ENCODE measurements at regions not wholly inside any gene's neighbourhood (a gene's known extent, or its start where the extent isn't known, plus 50 kb on each side); places are given as distances from the start of the nearest gene placed in this dataset.

- ChIA-PET CTCF (no interaction called here), POLR2A (no interaction called here)
- no peaks in the 10 kb centered on the region for H3K36me3 Mint-ChIP-seq (ENCODE audit: low read depth)
- no peaks in the 10 kb centered on the region for H3K4me1 Mint-ChIP-seq (ENCODE audit: low read depth)
- H3K27me3 Mint-ChIP-seq: no peaks in the 10 kb centered on the region
- intact Hi-C loops (cut with micrococcal nuclease): no loop called here
- DNase-seq (no peak), ATAC-seq (no peak)
- TF ChIP-seq CTCF (IDR thresholded peaks at IDR 0.05): no peak
- peaks cover 7% of the 10 kb centered on the region for H3K9me3 Mint-ChIP-seq
- H3K4me3 Mint-ChIP-seq: no peak overlapping the region
- no peak overlapping the region for H3K27ac Mint-ChIP-seq
These were observed 779.6 kb downstream of the DACH1 start for GRCh38 chr13:71087432-71087831.

DNA sequence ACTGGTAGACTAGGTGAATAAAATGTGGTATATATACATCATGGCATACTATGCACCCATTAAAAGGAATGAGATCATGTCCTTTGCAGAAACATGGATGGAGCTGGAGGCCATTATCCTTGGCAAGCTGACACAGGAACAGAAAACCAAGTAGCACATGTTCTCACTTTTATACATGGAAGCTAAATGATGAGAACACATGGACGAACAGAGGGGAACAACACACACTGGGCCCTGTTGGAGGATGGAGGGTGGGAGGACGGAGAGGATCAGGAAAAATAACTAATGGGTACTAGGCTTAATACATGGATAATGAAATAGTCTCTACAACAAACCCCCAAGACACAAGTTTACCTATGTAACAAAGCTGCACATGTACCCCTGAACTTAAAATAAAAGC, 780.0 kb downstream of the DACH1 start:
- ATAC-seq: no peak

GRCh38 chr13:71082631-71083030, 784.4 kb downstream of the DACH1 start:
- ChIA-PET POLR2A (no interaction called here), CTCF (no interaction called here)
- Mint-ChIP-seq H3K27me3 (no peaks in the 10 kb centered on the region), H3K27ac (no peak overlapping the region), H3K4me1 (ENCODE audit: low read depth) (no peaks in the 10 kb centered on the region), H3K9me3 (peaks cover 6% of the 10 kb centered on the region), H3K4me3 (no peak overlapping the region), H3K36me3 (ENCODE audit: low read depth) (no peaks in the 10 kb centered on the region)
- ATAC-seq (no peak), DNase-seq (no peak)
- intact Hi-C loops (cut with micrococcal nuclease): no loop called here
- TF ChIP-seq CTCF (IDR thresholded peaks at IDR 0.05): no peak

More for the DNA sequence above, 780.0 kb downstream of the DACH1 start:
- H3K36me3 Mint-ChIP-seq (ENCODE audit: low read depth): no peaks in the 10 kb centered on the region
- no peaks in the 10 kb centered on the region for H3K27me3 Mint-ChIP-seq
- intact Hi-C loops (cut with micrococcal nuclease): no loop called here
- H3K27ac Mint-ChIP-seq: no peak overlapping the region
- CTCF ChIA-PET: no interaction called here
- H3K4me3 Mint-ChIP-seq: no peak overlapping the region
- POLR2A ChIA-PET: no interaction called here
- H3K4me1 Mint-ChIP-seq (ENCODE audit: low read depth): no peaks in the 10 kb centered on the region
- DNase-seq: no peak
- TF ChIP-seq CTCF (IDR thresholded peaks at IDR 0.05): no peak
- H3K9me3 Mint-ChIP-seq: peaks cover 7% of the 10 kb centered on the region

- POLR2A ChIA-PET: no interaction called here
- H3K4me1 Mint-ChIP-seq (ENCODE audit: low read depth): no peaks in the 10 kb centered on the region
- DNase-seq (no peak), ATAC-seq (no peak)
- H3K4me3 Mint-ChIP-seq: no peak overlapping the region
- H3K9me3 Mint-ChIP-seq: no peaks in the 10 kb centered on the region
- CTCF ChIA-PET: no interaction called here
- TF ChIP-seq CTCF (IDR thresholded peaks at IDR 0.05): no peak
- H3K27me3 Mint-ChIP-seq: no peaks in the 10 kb centered on the region
- no peak overlapping the region for H3K27ac Mint-ChIP-seq
- intact Hi-C loops (cut with micrococcal nuclease): no loop called here
- H3K36me3 Mint-ChIP-seq (ENCODE audit: low read depth): no peaks in the 10 kb centered on the region
These were observed 787.4 kb downstream of the DACH1 start for GRCh38 chr13:71079638-71080037.

DNA sequence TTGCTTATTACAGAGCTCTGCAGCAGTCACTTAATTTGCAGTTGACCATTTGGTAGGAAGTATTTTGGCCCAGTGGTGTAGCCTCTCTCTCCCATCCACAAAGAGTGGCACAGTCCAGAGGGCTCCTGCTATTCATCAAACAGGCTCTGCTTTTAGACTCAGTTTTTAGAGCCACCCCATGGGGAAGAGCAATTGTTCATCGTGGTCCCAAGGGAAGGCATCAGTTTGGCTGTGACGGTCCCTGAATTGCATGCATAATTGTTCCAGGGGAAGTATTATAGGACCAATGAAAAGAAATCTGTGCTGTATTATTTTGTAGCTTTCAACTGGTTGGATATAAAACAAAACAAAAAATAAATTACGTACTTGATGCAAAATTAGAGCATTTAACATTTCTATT, 799.0 kb downstream of the DACH1 start:
- intact Hi-C loops (cut with micrococcal nuclease): loop anchor here (10.0 kb wide), 1 partner anchor 407 kb away; no protein-coding TSS in a partner anchor

More for the DNA sequence above, 799.0 kb downstream of the DACH1 start:
- no peaks in the 10 kb centered on the region for H3K4me1 Mint-ChIP-seq (ENCODE audit: low read depth)
- DNase-seq: no peak
- H3K4me3 Mint-ChIP-seq: no peak overlapping the region
- H3K27me3 Mint-ChIP-seq: no peaks in the 10 kb centered on the region
- ChIA-PET POLR2A (no interaction called here), CTCF (interaction anchor here (0.6 kb wide), 1 partner anchor 189 kb away, joined by 3 read pairs; no protein-coding TSS in a partner anchor)
- H3K9me3 Mint-ChIP-seq: peaks cover 13% of the 10 kb centered on the region
- ATAC-seq: no peak
- no peak for TF ChIP-seq CTCF (IDR thresholded peaks at IDR 0.05)
- H3K27ac Mint-ChIP-seq: no peak overlapping the region
- no peaks in the 10 kb centered on the region for H3K36me3 Mint-ChIP-seq (ENCODE audit: low read depth)

Measured in activated CD8-positive, alpha-beta T cell treated with anti-CD3 and anti-CD28 coated beads for 36 hours (primary cell).